Transverse colon (tissue), 4 donors: ENCODE measurements at regions not wholly inside any gene's neighbourhood (a gene's known extent, or its start where the extent isn't known, plus 50 kb on each side); places are given as distances from the start of the nearest gene placed in this dataset.

Experiments used
- CTCF ChIP-seq, 5 experiments: fragments of 200-600 bp in 3 of 5; fragments of 450-650 bp in 2 of 5; sonication (generic) in 3 of 5; IDR thresholded peaks; 1 replicate in 2 of 5; 2 replicates in 3 of 5; pipeline ENCODE4 v1.5.1; 2016 to 2017; ENCODE audit warnings: antibody characterized with exemption in 5 of 5, inconsistent platforms in 3 of 5, mild to moderate bottlenecking in 2 of 5, moderate library complexity in 1 of 5
- EP300 ChIP-seq: sonication (generic); formaldehyde crosslinking; IDR thresholded peaks from one replicate; pipeline ENCODE4 v1.6.1; 2017; ENCODE audit warnings: antibody characterized with exemption, low read depth
- POLR2A ChIP-seq: fragments of 450-650 bp; IDR thresholded peaks from one replicate; pipeline ENCODE4 v1.6.1; 2016; ENCODE audit warnings: antibody characterized with exemption, mild to moderate bottlenecking, moderate library complexity
- POLR2AphosphoS5 ChIP-seq, 3 donors: sonication (generic); formaldehyde crosslinking; IDR thresholded peaks; one replicate each; pipeline ENCODE4 v1.6.1; 2016; ENCODE audit warnings: antibody characterized with exemption in 3 of 3

DNA sequence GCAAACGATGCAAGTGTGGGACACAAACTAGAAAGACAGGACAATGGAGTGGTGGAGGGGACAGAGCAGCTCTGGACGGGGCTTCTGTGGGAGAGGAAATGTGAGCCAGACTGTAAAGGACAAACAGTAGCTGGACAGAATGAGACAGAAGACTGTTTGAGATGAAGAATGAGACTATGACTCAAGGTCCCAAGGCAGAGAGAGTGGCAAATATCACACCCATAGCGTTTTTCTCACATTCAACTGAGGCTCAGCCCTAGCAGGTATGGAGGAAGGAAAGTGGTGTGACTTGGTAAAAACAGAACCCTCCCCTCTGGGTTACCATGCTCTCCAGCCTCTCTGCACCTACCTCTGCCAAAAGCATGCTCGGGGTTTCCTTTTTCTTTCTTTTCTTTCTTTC, 96.5 kb downstream of the RPL27A start:
- TF ChIP-seq CTCF (IDR thresholded peaks at IDR 0.05) (no peak), POLR2A (no peak), POLR2AphosphoS5 (IDR thresholded peaks at IDR 0.05) (no peak), EP300 (no peak)
